Left ventricle myocardium inferior (tissue), 1 donor: ENCODE measurements at regions not wholly inside any gene's neighbourhood (a gene's known extent, or its start where the extent isn't known, plus 50 kb on each side); places are given as distances from the start of the nearest gene placed in this dataset.
A peak's percentile ranks its signal among the peaks of the same experiment; 100 is the strongest.

Experiments
- DNase-seq: peaks from one replicate; pipeline ENCODE4 v3.0.0-alpha.2; 2020
- H3K27ac ChIP-seq: fragments of 200-600 bp; replicated peaks from 2 replicates; pipeline ENCODE4 v1.8.0; 2021
- H3K27me3 ChIP-seq: fragments of 200-600 bp; 2 replicates; pipeline ENCODE4 v1.8.0; 2021; ENCODE audit warnings: low read depth
- H3K36me3 ChIP-seq: fragments of 200-600 bp; 2 replicates; pipeline ENCODE4 v1.8.0; 2021
- H3K4me1 ChIP-seq: fragments of 200-600 bp; 2 replicates; pipeline ENCODE4 v1.8.0; 2021
- H3K4me3 ChIP-seq: fragments of 200-600 bp; 2 replicates; pipeline ENCODE4 v1.8.0; 2021; ENCODE audit warnings: mild to moderate bottlenecking, moderate library complexity
- H3K9me3 ChIP-seq: fragments of 200-600 bp; replicated peaks from 2 replicates; pipeline ENCODE4 v1.8.0; 2021
- CTCF ChIP-seq: fragments of 200-600 bp; IDR thresholded peaks from 2 replicates; pipeline ENCODE4 v1.8.0; 2021; ENCODE audit warnings: antibody characterized with exemption, mild to moderate bottlenecking, borderline replicate concordance
- intact Hi-C: fragments of 100-400 bp; cut with micrococcal nuclease; formaldehyde crosslinking; loops from one replicate; pipeline ENCODE4 v1.11.0; 2022
- donor health status: DM: no; HTN: yes; CAD: no; lungs with severe emphysema.

- intact Hi-C loops, result loop anchor here (10.0 kb wide), 1 partner anchor 185 kb away; no protein-coding TSS in a partner anchor
- no peak overlapping the region for H3K4me3 ChIP-seq
These were observed 97.6 kb upstream of the SLC38A2 start for GRCh38 chr12:46470036-46470627.

DNA sequence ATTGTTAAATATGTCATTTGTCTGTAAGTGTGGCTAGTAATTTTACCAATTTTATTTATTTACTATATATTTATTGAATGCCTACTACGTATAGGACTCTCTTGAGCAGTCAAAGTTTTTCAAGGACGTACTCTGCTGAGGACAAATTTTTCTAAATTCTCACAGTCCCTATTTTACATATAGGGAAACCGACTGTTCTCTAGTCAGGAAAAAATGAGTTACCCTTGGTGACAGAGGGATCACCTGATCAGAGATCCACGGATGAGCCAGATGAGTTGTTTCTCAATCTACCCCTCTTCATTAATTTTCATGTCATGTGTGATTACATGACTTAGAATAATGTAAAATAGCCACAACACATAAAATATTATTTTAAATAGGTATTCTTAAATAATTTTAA is 96.2 kb upstream of the SLC38A2 start:
- peak overlapping the region; percentile 68 for H3K27ac ChIP-seq
- H3K36me3 ChIP-seq, result no peaks in the 10 kb centered on the region
- intact Hi-C loops, result no loop called here
- no peak for DNase-seq
- H3K4me1 ChIP-seq, result peaks cover 64% of the 10 kb centered on the region
- H3K9me3 ChIP-seq, result no peaks in the 10 kb centered on the region
- no peaks in the 10 kb centered on the region for H3K27me3 ChIP-seq
- no peak overlapping the region for H3K4me3 ChIP-seq
- TF ChIP-seq CTCF, result no peak

More at GRCh38 chr12:46470036-46470627, 97.6 kb upstream of the SLC38A2 start:
- no peaks in the 10 kb centered on the region for H3K27me3 ChIP-seq
- DNase-seq, result no peak
- no peaks in the 10 kb centered on the region for H3K36me3 ChIP-seq
- H3K27ac ChIP-seq, result peak overlapping the region; percentile 6
- no peaks in the 10 kb centered on the region for H3K9me3 ChIP-seq
- no peak for TF ChIP-seq CTCF
- peaks cover 73% of the 10 kb centered on the region for H3K4me1 ChIP-seq

- intact Hi-C loops, result no loop called here
- peak; percentile 16 for TF ChIP-seq CTCF
- H3K27me3 ChIP-seq, result no peaks in the 10 kb centered on the region
- no peak overlapping the region for H3K4me3 ChIP-seq
- no peaks in the 10 kb centered on the region for H3K36me3 ChIP-seq
- peaks cover 64% of the 10 kb centered on the region for H3K4me1 ChIP-seq
- peak overlapping the region; percentile 68 for H3K27ac ChIP-seq
- peak; percentile 42 for DNase-seq
- no peaks in the 10 kb centered on the region for H3K9me3 ChIP-seq
These were observed 95.6 kb upstream of the SLC38A2 start for GRCh38 chr12:46468160-46468559.

DNA sequence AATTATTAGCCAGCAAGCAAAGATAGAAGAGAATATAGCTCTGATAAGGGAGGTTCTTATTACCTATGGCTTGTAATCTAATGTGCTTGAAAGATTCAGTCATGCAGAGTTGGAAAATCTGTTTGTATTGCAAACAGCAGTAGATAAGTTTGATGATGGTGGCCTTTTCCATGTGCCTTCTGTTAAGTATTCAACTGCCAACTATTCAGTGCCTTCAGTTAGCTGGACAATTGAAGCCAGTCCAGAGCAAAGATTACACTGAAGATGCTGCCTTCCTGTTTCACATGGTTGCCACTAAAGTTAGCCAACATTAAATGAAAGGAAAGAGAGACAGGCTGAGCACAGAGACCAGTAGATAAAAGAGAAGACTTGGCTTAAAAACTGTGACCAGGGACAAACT is 92.7 kb upstream of the SLC38A2 start:
- no peak for DNase-seq
- Histone ChIP-seq H3K9me3 (no peaks in the 10 kb centered on the region), H3K27ac (no peak overlapping the region), H3K27me3 (no peaks in the 10 kb centered on the region), H3K4me3 (no peak overlapping the region), H3K36me3 (no peaks in the 10 kb centered on the region), H3K4me1 (peaks cover 68% of the 10 kb centered on the region)
- intact Hi-C loops, result no loop called here
- no peak for TF ChIP-seq CTCF

DNA sequence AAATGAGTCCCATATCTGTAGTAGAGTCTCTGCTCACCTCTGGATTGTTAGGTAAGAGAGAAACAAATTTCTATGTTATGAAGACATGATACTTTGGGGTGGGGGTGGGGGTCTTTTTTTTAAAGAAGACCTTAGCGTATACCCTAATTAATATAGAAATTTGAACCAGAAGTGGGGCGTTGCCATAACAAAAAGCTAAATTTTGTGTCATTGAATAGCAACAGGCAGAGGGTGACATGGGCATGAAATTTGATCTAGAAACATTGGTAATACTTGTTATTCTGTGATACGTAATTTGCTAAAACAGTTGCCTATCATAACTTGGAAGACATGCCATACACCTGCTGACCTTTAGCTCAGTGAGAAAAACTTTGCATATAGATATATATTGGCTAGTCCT is 92.3 kb upstream of the SLC38A2 start:
- Histone ChIP-seq H3K36me3 (no peaks in the 10 kb centered on the region), H3K27me3 (no peaks in the 10 kb centered on the region), H3K4me1 (peaks cover 72% of the 10 kb centered on the region), H3K27ac (no peak overlapping the region), H3K4me3 (no peak overlapping the region), H3K9me3 (no peaks in the 10 kb centered on the region)
- no peak for DNase-seq
- TF ChIP-seq CTCF, result no peak
- intact Hi-C loops, result no loop called here
